H54 (cell line): ENCODE measurements at regions not wholly inside any gene's neighbourhood (a gene's known extent, or its start where the extent isn't known, plus 50 kb on each side); places are given as distances from the start of the nearest gene placed in this dataset.

Experiments used
- DNase-seq: peaks from one replicate; pipeline ENCODE4 v3.0.0; 2011; ENCODE audit warnings: low spot score, mixed read lengths; ENCODE audit not compliant: insufficient read length
- FAIRE-seq: peaks from 3 replicates; lab custom pipeline; 2011; peaks lifted over from hg19 to GRCh38; lab: Jason Lieb, UNC
- POLR2A ChIP-seq: IDR thresholded peaks from 2 replicates; pipeline ENCODE4 v1.6.1; 2011; ENCODE audit warnings: low read depth, mild to moderate bottlenecking, low read length

DNA sequence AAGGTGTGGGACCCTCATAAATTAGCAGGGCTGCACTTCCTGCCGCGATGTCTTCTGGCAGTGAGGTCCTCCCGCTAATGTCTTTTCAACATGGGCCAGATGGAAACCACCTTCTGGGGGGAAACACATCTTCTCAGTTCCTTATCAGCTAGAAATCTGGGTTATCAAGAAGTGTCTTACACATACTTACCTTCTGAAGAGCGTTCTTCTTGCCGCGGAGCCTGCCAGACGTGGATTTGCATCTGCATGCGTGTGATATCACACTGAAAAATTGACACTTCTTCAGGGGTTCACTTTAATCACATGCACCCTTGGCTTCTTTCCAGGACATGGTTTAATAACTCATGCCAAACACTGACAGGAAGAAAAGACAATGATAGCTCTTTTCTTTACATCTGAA, 163.5 kb upstream of the SOX11 start:
- TF ChIP-seq POLR2A: no peak
- FAIRE-seq: no peak
- no peak for DNase-seq

DNA sequence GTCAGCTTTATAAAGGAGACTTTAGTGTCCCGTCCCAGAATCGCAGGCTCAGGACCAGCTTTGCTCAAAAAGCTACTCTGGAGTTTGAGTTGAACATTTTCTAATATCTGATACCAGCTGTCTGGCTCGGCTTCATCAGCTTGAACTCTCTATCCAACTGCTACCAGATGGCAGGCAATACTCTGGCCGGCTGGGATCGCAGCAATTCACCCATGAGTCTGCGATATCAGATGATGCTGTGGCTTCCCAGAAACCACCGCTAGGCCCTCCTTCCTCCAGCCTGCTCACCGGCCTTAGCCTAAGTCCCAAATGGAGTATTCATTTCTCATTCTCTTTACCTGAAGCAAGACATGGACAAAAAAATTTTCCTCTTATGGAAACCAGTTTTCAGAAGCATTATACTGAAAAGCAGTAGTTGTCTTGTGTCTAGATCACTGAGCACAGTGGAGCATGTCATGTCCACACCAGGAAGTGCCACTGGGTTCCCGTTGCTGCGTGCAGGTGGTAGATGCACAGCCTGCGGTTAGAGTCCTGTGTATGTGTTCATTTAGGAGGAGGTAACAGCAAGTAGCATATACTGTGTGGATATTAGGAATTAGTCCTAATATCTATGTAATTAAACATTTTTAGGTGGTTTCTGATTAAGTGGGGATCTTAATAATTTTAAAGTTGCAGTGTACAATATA, 162.0 kb upstream of the SOX11 start:
- no peak for TF ChIP-seq POLR2A
- DNase-seq (no peak), FAIRE-seq (no peak)

DNA sequence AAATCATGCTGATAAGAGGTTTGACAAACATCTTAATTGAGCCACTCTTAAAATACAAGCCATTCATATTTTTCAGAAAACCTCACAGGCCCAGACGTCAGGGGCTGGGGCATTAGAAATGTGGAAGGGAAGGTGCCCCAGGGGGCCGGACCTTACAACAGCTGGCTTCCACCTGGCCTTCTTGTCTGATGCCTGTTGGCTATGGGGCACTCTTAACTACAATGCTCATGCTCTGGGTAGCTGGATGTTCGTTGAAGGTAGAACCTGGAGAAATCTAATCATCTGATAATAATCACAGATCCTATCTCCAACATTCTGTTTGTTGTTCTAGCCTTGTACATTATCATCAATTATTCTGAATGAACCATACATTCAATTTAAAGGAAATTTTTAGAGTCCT, 156.9 kb upstream of the SOX11 start:
- no peak for TF ChIP-seq POLR2A
- FAIRE-seq (no peak), DNase-seq (no peak)

DNA sequence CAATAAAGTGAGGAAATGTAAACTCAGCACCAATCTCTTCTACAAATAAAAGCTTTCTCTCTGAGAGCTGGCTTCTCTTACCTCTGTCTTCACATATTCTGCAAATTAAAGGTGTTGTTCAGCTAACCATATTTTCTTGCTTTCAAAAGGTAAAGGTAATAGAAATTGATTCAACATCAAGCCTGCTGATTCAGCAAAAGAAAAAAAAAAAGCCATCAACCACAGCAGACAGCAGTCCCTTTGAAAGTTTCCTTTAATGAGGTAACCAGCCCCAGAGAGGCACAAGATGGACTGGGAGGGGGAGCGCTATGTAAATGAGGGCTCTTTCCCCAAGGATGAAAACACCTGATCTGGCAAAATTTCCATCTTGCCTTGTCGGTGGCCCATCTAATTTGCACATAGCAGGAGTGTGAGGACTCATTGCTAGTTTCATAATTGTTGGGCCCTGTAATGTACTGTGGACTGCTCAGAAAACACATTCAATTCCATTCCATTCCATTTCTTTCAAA, 154.9 kb upstream of the SOX11 start:
- no peak for TF ChIP-seq POLR2A
- no peak for FAIRE-seq
- DNase-seq: no peak

DNA sequence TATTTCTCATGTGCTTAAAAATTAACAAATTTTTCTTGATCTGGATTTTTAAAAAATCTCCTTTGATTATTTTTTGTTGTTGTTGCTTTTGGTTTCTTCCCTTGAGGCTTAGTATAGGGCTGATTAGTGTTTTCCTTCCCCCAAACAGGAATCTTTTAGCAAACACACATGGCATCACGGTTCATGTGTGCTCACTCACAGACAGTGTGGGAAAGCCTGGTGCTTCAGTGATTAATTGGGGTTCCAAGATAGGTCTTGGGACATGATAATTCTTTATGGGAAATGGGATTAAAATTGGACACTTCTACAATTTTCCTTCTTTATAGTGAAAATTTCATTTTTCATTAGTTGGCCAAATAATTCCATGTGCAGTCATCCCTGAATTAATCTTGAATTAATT, 153.9 kb upstream of the SOX11 start:
- no peak for DNase-seq
- no peak for TF ChIP-seq POLR2A
- no peak for FAIRE-seq

DNA sequence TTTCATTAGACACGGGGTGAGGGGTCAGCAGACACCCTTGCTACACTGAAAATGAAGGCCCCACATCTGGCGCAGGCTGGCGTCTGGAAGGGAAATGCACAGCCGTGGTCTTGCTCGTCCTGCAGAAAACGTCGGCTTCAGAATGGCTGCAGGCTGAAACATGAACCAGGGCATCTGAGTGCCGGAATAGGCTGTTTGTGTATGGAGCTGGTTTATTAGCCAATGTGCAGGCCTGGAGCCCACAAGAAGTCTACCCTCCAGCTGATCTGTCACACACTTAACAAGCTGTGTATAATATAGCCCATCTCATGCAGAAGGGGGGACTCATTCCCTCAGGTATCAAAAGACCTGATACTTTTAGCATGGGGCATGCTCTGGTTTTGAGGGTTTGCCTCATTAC, 153.4 kb upstream of the SOX11 start:
- no peak for FAIRE-seq
- no peak for TF ChIP-seq POLR2A
- DNase-seq: no peak

DNA sequence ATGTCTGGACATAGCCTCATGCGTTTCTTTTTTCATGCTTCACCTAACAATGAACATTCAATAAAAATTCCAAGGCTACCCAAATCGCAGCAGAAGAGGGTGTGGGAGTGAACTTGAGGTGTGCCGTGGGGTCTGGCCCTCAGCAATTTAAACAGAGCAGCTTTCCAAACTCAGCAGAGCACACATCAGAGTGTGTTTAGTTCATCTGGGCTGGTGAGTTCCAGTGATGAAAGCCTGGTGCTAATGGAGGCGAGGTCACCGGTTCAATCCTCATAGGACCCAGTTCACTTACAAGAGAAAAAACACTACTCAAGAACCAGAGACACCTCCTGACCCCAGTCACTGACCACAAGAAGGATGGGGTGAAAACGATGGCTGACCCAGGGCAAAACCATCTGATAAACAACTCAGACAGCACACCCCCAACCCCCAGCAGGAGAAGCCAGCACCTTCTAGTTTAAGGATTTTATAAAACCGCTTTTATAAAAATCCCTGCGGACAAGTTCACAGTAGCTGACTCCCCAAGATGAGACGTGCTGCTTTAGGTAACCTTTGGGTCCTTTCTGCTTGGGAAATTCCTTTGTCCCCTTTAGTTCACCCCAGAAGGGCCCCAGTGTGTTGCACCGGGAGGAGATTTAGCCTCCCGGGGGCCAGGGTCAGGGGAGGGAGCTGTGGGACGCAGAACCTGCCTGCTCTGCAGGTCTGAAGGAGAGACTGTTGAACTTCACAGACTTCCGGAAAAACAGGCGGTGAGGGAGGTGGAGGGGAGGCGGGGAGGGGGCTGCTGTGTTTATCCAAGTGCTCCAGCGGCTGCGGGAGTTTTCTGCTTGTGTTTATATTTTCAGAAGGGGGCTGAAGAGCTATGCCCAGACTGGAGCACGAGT, 152.7 kb upstream of the SOX11 start:
- no peak for TF ChIP-seq POLR2A
- DNase-seq: no peak

DNA sequence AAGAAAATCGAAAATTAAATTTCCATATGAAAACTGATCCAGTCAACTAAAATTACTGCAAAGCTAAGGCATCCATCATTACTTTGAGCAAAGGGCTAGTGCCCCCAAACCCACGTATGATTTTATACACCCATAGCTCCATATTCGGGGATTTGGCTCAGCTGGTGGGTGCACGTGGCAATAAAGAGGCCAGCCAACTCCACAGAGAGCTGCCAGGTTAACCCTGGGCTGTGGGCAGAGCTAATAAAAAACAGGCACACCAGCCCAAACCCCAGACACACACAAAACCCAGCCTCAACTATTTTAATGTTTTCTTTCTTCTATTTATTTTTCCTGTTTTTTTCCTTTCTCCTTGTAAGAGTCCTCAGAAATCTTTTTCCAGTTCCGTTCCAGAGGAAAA, 151.3 kb upstream of the SOX11 start:
- DNase-seq (no peak), FAIRE-seq (no peak)
- no peak for TF ChIP-seq POLR2A

More for the DNA sequence above, 152.7 kb upstream of the SOX11 start:
- FAIRE-seq: no peak

DNA sequence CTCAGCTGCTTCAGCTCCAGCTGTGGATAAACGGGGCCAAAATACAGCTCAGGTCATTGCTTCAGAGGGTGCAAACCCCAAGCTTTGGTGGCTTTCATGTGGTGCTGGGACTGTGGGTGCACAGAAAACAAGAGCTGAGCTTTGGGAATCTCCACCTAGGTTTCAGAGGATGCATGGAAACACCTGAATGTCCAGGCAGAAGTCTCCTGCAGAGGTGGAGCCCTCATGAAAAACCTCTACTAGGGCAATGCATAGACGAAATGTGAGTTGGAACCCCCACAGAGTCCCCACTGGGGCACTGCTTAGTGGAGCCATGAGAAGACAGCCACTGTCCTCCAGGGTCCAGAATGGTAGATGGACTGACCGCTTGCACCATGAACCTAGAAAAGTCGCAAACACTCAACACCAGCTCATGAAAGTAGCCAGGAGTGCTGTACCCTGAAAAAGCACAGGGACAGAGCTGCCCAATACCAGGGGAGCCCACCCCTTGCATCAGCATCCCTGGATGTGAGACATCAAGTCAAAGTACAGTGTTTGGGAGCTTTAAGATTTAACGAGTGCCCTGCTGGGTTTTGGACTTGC, 147.9 kb upstream of the SOX11 start:
- no peak for TF ChIP-seq POLR2A
- FAIRE-seq (no peak), DNase-seq (no peak)

DNA sequence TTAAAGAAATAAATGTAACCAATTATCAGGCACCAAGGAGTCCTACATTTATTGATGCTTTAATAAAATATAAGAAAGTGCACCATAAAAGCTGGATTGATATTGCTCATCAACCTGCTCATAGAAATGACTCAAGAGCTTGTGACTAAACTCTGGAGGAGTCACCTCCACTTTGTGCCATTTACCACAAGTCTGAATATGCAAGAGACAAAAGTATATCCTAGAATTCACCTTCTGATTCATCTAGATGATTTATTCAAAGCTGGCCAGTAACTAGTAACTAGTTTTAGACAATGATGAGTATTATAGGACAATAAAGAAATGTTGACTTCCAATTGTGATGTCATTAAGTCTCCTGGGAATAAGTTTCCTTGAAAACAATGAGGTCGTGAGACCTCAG, 146.0 kb upstream of the SOX11 start:
- TF ChIP-seq POLR2A: no peak
- FAIRE-seq: no peak
- no peak for DNase-seq

DNA sequence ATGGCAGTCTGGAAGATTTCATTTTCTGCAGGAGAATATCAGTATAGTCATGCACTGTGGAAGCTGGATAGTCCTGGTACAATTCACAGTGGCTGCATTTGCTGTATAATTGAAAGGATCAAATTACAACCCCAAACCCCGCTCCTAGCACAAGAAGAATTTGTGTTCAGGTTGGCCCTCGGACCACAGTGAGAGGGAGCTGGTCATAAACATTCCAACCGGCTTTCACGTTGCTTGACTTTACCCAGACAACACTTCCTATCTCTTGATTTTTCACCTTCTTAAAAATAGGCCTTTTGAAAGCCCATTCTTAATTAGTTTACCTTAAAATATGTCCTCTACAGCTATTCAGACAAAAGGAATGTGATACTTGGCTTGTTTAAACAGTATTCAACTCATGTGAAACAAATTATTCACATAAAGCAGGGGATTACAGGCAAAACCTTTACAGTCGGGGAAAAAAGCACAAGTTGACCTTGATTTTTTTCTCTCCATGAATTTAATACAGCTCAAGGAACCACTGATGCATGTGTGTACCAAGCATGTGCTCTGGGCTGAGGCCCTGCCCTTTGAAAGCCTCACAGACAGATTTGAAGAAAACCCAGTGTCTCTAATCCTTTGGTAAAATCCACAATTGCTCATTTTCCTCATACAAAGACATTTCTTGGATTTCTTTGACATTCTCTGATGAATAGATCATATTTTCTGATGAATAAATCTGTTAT, 143.0 kb upstream of the SOX11 start:
- no peak for DNase-seq
- no peak for FAIRE-seq
- no peak for TF ChIP-seq POLR2A

DNA sequence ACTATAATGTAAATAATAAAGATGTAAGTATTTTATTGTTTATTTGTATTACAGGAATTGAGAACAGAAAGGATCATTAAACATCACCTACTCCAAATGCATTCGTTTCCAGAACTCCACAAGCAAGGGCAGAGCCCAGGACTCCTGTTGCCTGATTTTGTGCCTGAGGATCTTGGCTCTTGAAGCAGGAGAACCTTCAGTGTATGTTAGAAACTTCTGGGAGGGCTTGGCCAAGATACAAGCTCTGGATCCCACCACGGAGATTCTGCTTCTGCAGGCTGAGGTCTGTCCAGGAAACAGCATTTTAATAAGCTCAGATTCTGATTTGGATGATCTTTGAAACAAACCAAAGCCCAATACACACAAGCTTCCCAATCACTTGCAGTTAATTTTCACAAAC, 142.4 kb upstream of the SOX11 start:
- no peak for DNase-seq
- no peak for TF ChIP-seq POLR2A
- no peak for FAIRE-seq

DNA sequence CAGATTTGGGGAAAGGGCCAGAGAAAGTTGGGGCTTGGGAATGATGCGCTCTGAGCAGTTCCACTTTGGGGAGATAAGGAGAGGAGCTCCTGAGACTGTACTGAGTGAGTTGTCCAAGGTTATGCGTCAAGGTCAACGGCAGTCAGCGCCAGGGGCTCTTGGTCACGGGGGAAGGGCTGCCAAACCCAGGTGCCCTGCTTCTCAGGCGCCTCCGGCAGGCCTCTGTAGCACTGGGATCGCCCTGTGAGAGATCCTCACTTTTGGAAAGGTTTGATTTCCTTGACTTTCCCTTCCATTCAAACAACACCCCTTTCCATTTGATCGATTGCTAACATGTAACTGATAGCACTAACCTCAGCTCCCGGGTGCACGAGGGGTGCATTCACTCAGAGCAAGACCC, 136.5 kb upstream of the SOX11 start:
- DNase-seq (no peak), FAIRE-seq (no peak)
- TF ChIP-seq POLR2A: no peak
